ENCODE measurements at regions not wholly inside any gene's neighbourhood (a gene's known extent, or its start where the extent isn't known, plus 50 kb on each side); places are given as distances from the start of the nearest gene placed in this dataset.

DNA sequence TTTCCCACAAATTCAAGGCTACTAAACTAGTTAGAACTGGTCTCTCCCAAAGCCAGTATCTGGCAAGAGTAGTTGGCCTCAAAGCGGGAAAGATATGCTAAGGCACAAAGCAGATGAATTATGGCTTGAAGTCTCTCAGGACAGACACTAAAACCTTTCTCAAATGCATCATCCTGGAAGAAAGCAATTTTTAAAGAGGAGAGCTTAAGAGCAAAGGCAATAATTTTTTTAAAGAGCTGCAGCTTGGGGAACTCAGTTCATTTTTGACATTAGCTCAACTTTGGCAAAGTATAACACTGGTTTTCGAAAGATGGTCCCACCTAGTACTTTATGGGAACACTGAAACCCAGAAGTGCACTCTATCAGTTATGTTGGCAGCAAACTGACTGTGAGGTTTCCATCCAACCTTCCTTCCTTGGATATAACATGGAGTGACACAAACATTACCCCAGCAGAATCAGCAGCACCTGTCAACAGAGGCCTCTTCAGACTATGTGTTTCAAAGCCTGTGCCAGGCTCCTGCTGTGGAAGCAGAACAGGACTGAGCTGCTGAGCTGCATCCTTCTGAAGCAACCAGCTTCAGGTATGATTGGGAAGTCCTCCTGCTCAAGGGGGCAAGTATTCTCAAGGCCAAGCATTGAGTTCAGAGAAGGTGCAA lies 852.3 kb upstream of the HS3ST5 start:
- H2AFZ ChIP-seq = no peak overlapping the region
- no peak overlapping the region for H3K27ac Mint-ChIP-seq

More for the DNA sequence above, 852.3 kb upstream of the HS3ST5 start:
- peaks cover 24% of the 10 kb centered on the region for H3K9me3 Mint-ChIP-seq
- Histone ChIP-seq H3K4me1 (ENCODE audit: insufficient read depth) (no peaks in the 10 kb centered on the region), H3K4me3 (no peak overlapping the region), H3K4me2 (no peak overlapping the region), H3K79me2 (replicated peaks; ENCODE audit: insufficient read depth) (no peaks in the 10 kb centered on the region), H3K36me3 (ENCODE audit: insufficient read depth) (no peaks in the 10 kb centered on the region; the same call in 1 of the 2 replicates), H3K27me3 (ENCODE audit: insufficient read depth) (no peaks in the 10 kb centered on the region), H3F3A (replicated peaks; ENCODE audit: low read depth) (no peaks in the 10 kb centered on the region), H4K20me1 (replicated peaks; ENCODE audit: insufficient read depth) (no peaks in the 10 kb centered on the region), H3K9me2 (ENCODE audit: insufficient read depth) (peaks cover 9% of the 10 kb centered on the region; the same call in 1 of the 2 replicates), H3K27ac (ENCODE audit: low read depth) (no peak overlapping the region)
- TF ChIP-seq EZH2 (IDR thresholded peaks at IDR 0.05; ENCODE audit: low read depth, unreplicated experiment) (no peak), CREB1 (CRISPR knock-in tag; IDR thresholded peaks at IDR 0.05; ENCODE audit: low read depth) (no peak), EZH2phosphoT487 (IDR thresholded peaks at IDR 0.05; ENCODE audit: unreplicated experiment) (no peak), ZNF331 (CRISPR knock-in tag; IDR thresholded peaks at IDR 0.05; ENCODE audit: low read depth) (no peak), POLR2AphosphoS5 (IDR thresholded peaks at IDR 0.05; ENCODE audit: low read depth) (no peak), ZNF114 (CRISPR knock-in tag; IDR thresholded peaks at IDR 0.05) (no peak)
- TF ChIP-seq, protein P1, sequence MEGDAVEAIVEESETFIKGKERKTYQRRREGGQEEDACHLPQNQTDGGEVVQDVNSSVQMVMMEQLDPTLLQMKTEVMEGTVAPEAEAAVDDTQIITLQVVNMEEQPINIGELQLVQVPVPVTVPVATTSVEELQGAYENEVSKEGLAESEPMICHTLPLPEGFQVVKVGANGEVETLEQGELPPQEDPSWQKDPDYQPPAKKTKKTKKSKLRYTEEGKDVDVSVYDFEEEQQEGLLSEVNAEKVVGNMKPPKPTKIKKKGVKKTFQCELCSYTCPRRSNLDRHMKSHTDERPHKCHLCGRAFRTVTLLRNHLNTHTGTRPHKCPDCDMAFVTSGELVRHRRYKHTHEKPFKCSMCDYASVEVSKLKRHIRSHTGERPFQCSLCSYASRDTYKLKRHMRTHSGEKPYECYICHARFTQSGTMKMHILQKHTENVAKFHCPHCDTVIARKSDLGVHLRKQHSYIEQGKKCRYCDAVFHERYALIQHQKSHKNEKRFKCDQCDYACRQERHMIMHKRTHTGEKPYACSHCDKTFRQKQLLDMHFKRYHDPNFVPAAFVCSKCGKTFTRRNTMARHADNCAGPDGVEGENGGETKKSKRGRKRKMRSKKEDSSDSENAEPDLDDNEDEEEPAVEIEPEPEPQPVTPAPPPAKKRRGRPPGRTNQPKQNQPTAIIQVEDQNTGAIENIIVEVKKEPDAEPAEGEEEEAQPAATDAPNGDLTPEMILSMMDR (conservative IDR thresholded peaks at IDR 0.05; ENCODE audit: low read depth in 2 of 2) = no peak
- TF ChIP-seq, protein P2, sequence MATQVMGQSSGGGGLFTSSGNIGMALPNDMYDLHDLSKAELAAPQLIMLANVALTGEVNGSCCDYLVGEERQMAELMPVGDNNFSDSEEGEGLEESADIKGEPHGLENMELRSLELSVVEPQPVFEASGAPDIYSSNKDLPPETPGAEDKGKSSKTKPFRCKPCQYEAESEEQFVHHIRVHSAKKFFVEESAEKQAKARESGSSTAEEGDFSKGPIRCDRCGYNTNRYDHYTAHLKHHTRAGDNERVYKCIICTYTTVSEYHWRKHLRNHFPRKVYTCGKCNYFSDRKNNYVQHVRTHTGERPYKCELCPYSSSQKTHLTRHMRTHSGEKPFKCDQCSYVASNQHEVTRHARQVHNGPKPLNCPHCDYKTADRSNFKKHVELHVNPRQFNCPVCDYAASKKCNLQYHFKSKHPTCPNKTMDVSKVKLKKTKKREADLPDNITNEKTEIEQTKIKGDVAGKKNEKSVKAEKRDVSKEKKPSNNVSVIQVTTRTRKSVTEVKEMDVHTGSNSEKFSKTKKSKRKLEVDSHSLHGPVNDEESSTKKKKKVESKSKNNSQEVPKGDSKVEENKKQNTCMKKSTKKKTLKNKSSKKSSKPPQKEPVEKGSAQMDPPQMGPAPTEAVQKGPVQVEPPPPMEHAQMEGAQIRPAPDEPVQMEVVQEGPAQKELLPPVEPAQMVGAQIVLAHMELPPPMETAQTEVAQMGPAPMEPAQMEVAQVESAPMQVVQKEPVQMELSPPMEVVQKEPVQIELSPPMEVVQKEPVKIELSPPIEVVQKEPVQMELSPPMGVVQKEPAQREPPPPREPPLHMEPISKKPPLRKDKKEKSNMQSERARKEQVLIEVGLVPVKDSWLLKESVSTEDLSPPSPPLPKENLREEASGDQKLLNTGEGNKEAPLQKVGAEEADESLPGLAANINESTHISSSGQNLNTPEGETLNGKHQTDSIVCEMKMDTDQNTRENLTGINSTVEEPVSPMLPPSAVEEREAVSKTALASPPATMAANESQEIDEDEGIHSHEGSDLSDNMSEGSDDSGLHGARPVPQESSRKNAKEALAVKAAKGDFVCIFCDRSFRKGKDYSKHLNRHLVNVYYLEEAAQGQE (IDR thresholded peaks at IDR 0.05; ENCODE audit: unreplicated experiment) = no peak
- TF ChIP-seq, protein P3, sequence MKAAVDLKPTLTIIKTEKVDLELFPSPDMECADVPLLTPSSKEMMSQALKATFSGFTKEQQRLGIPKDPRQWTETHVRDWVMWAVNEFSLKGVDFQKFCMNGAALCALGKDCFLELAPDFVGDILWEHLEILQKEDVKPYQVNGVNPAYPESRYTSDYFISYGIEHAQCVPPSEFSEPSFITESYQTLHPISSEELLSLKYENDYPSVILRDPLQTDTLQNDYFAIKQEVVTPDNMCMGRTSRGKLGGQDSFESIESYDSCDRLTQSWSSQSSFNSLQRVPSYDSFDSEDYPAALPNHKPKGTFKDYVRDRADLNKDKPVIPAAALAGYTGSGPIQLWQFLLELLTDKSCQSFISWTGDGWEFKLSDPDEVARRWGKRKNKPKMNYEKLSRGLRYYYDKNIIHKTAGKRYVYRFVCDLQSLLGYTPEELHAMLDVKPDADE (IDR thresholded peaks at IDR 0.05) = no peak
- H3K4me3 Mint-ChIP-seq = no peak overlapping the region
- no peaks in the 10 kb centered on the region for H3K27me3 Mint-ChIP-seq (ENCODE audit: insufficient read depth, low read depth, poor library complexity)
- ATAC-seq (no peak), DNase-seq (ENCODE audit: low spot score) (no peak)
- H3K4me1 Mint-ChIP-seq = no peaks in the 10 kb centered on the region
- peaks cover 10% of the 10 kb centered on the region; the same call in 2 of the 3 replicates for H3K36me3 Mint-ChIP-seq (ENCODE audit: low read depth)

All from GM23338 (cell line).